ENCODE measurements at regions not wholly inside any gene's neighbourhood (a gene's known extent, or its start where the extent isn't known, plus 50 kb on each side); places are given as distances from the start of the nearest gene placed in this dataset.
A peak's percentile ranks its signal among the peaks of the same experiment; 100 is the strongest.

- H3K27ac ChIP-seq = no peak overlapping the region
- no peak for TF ChIP-seq CTCF (conservative IDR thresholded peaks at IDR 0.05)
These were observed 59.1 kb upstream of the SPATA12 start for GRCh38 chr3:57001356-57001755.

GRCh38 chr3:57000012-57000411, 60.5 kb upstream of the SPATA12 start:
- H3K27ac ChIP-seq = no peak overlapping the region
- no peak for TF ChIP-seq CTCF (conservative IDR thresholded peaks at IDR 0.05)

GRCh38 chr3:56999547-56999946, 60.9 kb upstream of the SPATA12 start:
- TF ChIP-seq CTCF (conservative IDR thresholded peaks at IDR 0.05) = no peak
- H3K27ac ChIP-seq = 0 out of 2 replicates have a peak overlapping the region, but pooled peaks have one; percentile 80

- H3K27ac ChIP-seq = peak overlapping the region; percentile 80
These were observed 62.4 kb upstream of the SPATA12 start for GRCh38 chr3:56998076-56998529.

GRCh38 chr3:56997675-56998074, 62.8 kb upstream of the SPATA12 start:
- H3K27ac ChIP-seq = peak overlapping the region; percentile 80

More at GRCh38 chr3:56998076-56998529, 62.4 kb upstream of the SPATA12 start:
- no peak for TF ChIP-seq CTCF (conservative IDR thresholded peaks at IDR 0.05)

GRCh38 chr3:56997041-56997440, 63.4 kb upstream of the SPATA12 start:
- peak overlapping the region; percentile 80 for H3K27ac ChIP-seq
- no peak for TF ChIP-seq CTCF (conservative IDR thresholded peaks at IDR 0.05)

More at GRCh38 chr3:56997675-56998074, 62.8 kb upstream of the SPATA12 start:
- no peak for TF ChIP-seq CTCF (conservative IDR thresholded peaks at IDR 0.05)

- no peak overlapping the region for H3K27ac ChIP-seq
- TF ChIP-seq CTCF (conservative IDR thresholded peaks at IDR 0.05) = no peak
These were observed 66.1 kb upstream of the SPATA12 start for GRCh38 chr3:56994391-56994790.

Data from VCaP (cell line).